Esophagus squamous epithelium (tissue), 5 donors: ENCODE measurements at regions not wholly inside any gene's neighbourhood (a gene's known extent, or its start where the extent isn't known, plus 50 kb on each side); places are given as distances from the start of the nearest gene placed in this dataset.
"Not testable (repeated sequence)": the region's sequence is repeated elsewhere in the genome, so short reads cannot be mapped to it uniquely, and the experiment has no call there.

Source experiments
- DNase-seq: peaks from one replicate; lab custom pipeline; 2025; lab: John Stamatoyannopoulos, UW
- H3K27ac ChIP-seq, 4 donors: fragments of 200-600 bp; sonication (generic); one replicate each; pipeline ENCODE4 v1.5.1; 2016 to 2019; ENCODE audit warnings: mild to moderate bottlenecking in 1 of 4
- H3K27me3 ChIP-seq, 4 donors: fragments of 200-600 bp; sonication (generic); 1 replicate in 3 of 4; 2 replicates in 1 of 4; pipeline versions ENCODE4 v1.5.1 to v1.6.0; 2017 to 2021; ENCODE audit warnings: antibody characterized with exemption in 1 of 4
- H3K36me3 ChIP-seq, 3 donors: fragments of 200-600 bp; sonication (generic); one replicate each; pipeline ENCODE4 v1.5.1; 2016 to 2019
- H3K4me1 ChIP-seq, 3 donors: fragments of 200-600 bp; sonication (generic); one replicate each; pipeline ENCODE4 v1.5.1; 2017 to 2019
- H3K4me3 ChIP-seq, 4 donors: fragments of 200-600 bp; sonication (generic); 1 replicate in 3 of 4; 2 replicates in 1 of 4; pipeline ENCODE4 v1.5.1; 2016 to 2019; ENCODE audit warnings: mild to moderate bottlenecking in 2 of 4, moderate library complexity in 1 of 4
- H3K9me3 ChIP-seq, 3 donors: fragments of 200-600 bp; sonication (generic); one replicate each; pipeline ENCODE4 v1.5.1; 2016 to 2019
- POLR2A ChIP-seq, 4 donors: fragments of 450-650 bp; IDR thresholded peaks; one replicate each; pipeline ENCODE4 v1.6.1; 2017; ENCODE audit warnings: antibody characterized with exemption in 4 of 4, mild to moderate bottlenecking in 4 of 4, moderate library complexity in 3 of 4
- WGBS, 2 donors: methylation state at CpG; one replicate each; pipeline ENCODE4 v1.1.5; 2018; 5-methylcytosine and 5-hydroxymethylcytosine counted together
- intact Hi-C: fragments of 100-400 bp; cut with DNase I; formaldehyde crosslinking; loops from one replicate; pipeline ENCODE4 v1.15.0; 2022
- small RNA-seq, 4 donors: library from RNA; depleted of rRNA; stranded (forward); fragments of <200 nt; gene quantifications; one replicate each; pipeline ENCODE3, GENCODE V24; 2016
- TF ChIP-seq, protein P1 (sequence below), 6 experiments: fragments of 450-650 bp in 4 of 6; fragments of 200-600 bp in 2 of 6; sonication (generic) in 2 of 6; IDR thresholded peaks; one replicate each; pipeline ENCODE4 v1.5.1; 2016 to 2019; ENCODE audit warnings: antibody characterized with exemption in 6 of 6, mild to moderate bottlenecking in 4 of 6, moderate library complexity in 4 of 6
- donor health status: DM: yes; HTN: yes; CAD: no.

DNA sequence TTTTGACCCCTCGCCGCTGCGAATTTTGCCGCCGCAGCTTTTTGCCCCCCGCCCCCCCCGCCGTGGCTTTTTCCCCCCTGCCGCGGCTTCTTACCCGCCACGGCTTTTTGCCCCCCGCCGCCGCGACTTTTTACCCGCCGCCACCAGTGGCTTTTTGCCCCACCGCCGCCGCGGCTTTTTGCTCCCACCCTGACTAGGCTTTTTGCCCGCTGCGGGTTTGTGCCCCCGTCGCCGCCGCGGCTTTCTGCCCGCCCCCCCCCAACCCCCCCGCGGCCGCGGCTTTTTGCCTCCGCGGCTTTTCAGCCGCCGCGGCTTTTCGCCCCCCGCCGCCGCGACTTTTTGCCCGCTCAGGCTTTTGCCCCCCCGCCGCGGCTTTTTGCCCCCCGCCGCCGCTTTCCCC lies 598.1 kb downstream of the GOLGA6L6 start:
- DNase-seq: no peak
- no peak overlapping the region for H3K4me3 ChIP-seq

DNA sequence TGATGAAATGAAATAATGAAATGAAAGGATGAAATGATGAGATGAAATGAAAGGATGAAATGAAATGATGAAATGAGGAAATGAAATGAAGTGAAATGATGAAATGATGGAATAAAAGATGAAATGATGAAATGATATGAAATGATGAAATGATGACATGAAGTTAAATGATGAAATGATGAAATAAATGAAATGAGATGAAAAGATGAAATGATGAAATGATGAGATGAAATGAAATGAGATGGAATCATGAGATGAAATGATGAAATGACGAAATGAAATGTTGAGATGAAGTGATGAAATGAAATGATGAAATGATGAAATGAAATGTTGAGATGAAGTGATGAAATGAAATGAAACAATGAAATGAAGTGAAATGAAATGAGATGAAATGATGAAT lies 638.3 kb downstream of the GOLGA6L6 start:
- intact Hi-C loops: not testable (repeated sequence)
- WGBS, 2 donors: 52 to 59% methylated on average over 1 of the region's 1 CpG

More for the DNA sequence above, 598.1 kb downstream of the GOLGA6L6 start:
- TF ChIP-seq, protein P1, sequence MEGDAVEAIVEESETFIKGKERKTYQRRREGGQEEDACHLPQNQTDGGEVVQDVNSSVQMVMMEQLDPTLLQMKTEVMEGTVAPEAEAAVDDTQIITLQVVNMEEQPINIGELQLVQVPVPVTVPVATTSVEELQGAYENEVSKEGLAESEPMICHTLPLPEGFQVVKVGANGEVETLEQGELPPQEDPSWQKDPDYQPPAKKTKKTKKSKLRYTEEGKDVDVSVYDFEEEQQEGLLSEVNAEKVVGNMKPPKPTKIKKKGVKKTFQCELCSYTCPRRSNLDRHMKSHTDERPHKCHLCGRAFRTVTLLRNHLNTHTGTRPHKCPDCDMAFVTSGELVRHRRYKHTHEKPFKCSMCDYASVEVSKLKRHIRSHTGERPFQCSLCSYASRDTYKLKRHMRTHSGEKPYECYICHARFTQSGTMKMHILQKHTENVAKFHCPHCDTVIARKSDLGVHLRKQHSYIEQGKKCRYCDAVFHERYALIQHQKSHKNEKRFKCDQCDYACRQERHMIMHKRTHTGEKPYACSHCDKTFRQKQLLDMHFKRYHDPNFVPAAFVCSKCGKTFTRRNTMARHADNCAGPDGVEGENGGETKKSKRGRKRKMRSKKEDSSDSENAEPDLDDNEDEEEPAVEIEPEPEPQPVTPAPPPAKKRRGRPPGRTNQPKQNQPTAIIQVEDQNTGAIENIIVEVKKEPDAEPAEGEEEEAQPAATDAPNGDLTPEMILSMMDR (IDR thresholded peaks at IDR 0.05): no peak
- no peak for TF ChIP-seq POLR2A (IDR thresholded peaks at IDR 0.05)
- Histone ChIP-seq H3K27ac (no peak overlapping the region), H3K4me1 (no peaks in the 10 kb centered on the region), H3K36me3 (no peaks in the 10 kb centered on the region), H3K27me3 (peaks cover 0 to 31% (median 0%) of the 10 kb centered on the region in 4 donors), H3K9me3 (peaks cover 0 to 11% (median 7%) of the 10 kb centered on the region in 3 donors)
- 56 to 59% methylated on average over 4 to 36 of the region's 51 CpGs for whole genome bisulfite sequencing, 2 donors
- intact Hi-C loops: no loop called here

DNA sequence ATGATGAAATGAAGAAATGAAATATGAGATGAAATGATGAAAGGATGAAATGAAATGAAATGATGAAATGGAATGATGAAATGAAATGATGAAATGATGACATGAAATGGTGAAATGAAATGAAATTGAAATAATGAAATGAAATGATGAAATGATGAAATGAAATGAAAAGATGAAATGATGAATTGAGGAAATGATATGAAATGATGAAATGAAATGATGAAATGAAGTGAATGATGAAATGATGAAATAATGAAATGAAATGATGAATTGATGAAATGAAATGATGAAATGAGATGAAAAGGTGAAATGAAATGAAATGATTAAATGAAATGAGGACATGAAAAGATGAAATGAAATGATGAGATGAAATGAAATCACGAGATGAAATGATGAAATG lies 639.2 kb downstream of the GOLGA6L6 start:
- DNase-seq, H3K4me3 ChIP-seq, H3K27ac ChIP-seq, intact Hi-C loops, H3K4me1 ChIP-seq, H3K27me3 ChIP-seq, H3K36me3 ChIP-seq: not testable (repeated sequence)
- 50 to 63% methylated on average over 1 of the region's 1 CpG for WGBS, 2 donors
- peaks cover 0 to 15% (median 11%) of the 10 kb centered on the region in 3 donors for H3K9me3 ChIP-seq

More for the DNA sequence above, 638.3 kb downstream of the GOLGA6L6 start:
- not testable (repeated sequence) for H3K36me3 ChIP-seq, DNase-seq, H3K4me1 ChIP-seq, H3K27ac ChIP-seq, H3K27me3 ChIP-seq, H3K4me3 ChIP-seq
- peaks cover 0 to 15% (median 11%) of the 10 kb centered on the region in 3 donors for H3K9me3 ChIP-seq

DNA sequence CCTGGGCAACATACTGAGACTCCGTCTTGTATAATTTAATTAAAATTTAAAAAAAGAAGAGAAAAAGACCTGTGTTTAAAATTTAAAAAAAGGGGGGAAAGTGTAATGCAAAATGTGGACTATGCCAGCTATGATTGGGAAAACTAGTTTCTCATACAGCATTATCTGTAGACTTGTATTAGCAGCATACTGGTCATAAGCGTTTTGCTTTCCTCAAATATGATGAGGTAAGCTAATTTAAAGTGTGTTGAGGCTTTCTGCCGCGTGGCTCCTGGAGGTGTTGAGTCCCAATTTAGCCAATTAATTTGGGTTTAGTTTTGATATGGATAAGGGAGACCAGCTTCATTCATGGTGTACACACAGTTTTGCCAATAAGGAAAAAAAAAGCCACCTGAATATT lies 640.2 kb downstream of the GOLGA6L6 start:
- DNase-seq, H3K4me3 ChIP-seq, H3K4me1 ChIP-seq, H3K36me3 ChIP-seq, H3K27ac ChIP-seq, H3K27me3 ChIP-seq, intact Hi-C loops: not testable (repeated sequence)
- WGBS, 2 donors: 47 to 83% methylated on average over 3 to 4 of the region's 4 CpGs
- H3K9me3 ChIP-seq: peaks cover 0 to 15% (median 11%) of the 10 kb centered on the region in 3 donors

DNA sequence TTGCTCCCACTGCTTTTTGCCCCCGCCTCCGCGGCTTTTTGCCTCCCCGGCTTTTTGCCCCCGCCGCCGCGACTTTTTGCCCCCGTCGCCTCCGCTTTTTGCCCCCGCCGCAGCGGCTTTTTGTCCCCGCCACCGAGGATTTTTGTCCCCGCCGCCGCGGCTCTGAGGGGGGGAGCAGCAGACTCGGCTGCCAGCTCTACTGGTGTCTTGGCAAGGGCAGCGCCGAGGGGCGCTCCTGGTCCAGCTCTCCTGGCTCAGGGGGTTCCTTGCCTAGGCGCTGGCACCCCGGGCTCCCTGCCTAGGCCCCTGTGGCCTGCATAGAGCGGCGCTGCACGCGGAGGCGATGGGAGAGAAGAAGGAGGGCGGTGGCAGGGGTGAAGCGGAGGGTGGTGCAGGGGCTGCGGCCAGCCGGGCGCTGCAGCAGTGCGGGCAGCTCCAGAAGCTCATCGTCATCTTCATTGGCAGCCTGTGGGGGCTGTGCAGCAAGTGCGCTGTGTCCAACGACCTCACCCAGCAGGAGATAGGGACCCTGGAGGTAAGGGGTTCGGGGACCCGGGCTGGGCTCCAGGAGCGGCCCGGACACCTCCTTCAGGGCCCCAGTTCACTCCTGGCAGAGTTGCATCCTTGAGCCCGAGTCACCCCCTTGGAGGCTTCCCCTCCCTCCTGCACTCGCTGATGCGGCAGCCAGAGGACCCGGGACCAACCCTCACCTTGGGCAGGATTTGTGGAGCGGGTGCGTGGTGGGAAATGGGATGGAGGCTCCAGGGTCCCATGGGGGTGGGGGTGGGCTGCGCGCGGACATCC lies 642.4 kb downstream of the GOLGA6L6 start:
- 59 to 84% methylated on average over 5 to 14 of the region's 53 CpGs for WGBS, 2 donors
- intact Hi-C loops: no loop called here
- Histone ChIP-seq H3K9me3 (peaks cover 0 to 15% (median 11%) of the 10 kb centered on the region in 3 donors), H3K4me3 (no peak overlapping the region), H3K27me3 (no peaks in the 10 kb centered on the region), H3K36me3 (no peaks in the 10 kb centered on the region), H3K27ac (no peak overlapping the region), H3K4me1 (no peaks in the 10 kb centered on the region)
- DNase-seq: no peak
- no peak for TF ChIP-seq POLR2A (IDR thresholded peaks at IDR 0.05)
- TF ChIP-seq, protein P1 (IDR thresholded peaks at IDR 0.05): no peak

DNA sequence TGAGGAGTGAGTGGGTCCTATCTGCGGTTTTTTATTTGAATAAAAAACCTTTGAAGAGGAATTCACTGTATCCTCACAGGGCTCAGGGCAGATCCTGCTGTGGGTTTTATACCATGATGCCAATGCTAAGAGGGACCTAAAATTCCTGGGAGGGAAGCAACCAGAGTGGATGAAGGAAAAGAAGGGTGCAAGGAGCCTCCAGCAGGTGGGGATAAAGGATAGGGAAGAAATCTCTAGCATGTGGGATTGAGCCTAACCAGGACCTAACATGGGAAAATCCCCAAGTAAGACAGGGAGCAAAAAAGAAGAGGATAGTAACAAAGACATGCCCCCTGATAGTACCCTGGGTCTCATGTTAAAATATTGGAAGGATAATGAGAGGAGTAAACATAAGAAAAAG lies 652.8 kb downstream of the GOLGA6L6 start:
- WGBS, 2 donors: 21 to 83% methylated on average over 1 of the region's 1 CpG

DNA sequence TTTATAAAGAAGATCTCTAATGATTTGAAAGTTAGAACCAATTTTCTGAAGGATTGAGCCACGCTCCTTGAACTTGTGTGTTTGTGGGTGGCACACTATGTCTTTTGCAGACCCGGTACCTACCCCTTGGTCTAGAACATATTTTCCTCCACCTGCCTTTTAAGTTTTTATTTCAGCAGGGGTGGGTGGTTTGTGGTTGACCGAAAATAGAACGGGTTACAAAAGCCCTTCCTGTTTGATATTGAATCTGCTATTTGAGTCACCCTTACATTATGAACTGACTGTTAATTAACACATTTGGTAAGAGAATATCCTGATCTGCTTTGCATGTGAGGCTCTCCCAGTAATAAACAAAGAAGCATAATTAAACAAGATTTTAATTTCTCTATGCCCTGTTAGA lies 697.5 kb downstream of the GOLGA6L6 start:
- intact Hi-C loops, DNase-seq: not testable (repeated sequence)
- whole genome bisulfite sequencing, 2 donors: 72 to 86% methylated on average over 4 of the region's 4 CpGs

More for the DNA sequence above, 652.8 kb downstream of the GOLGA6L6 start:
- DNase-seq, H3K27ac ChIP-seq, intact Hi-C loops, H3K4me1 ChIP-seq, H3K36me3 ChIP-seq, H3K4me3 ChIP-seq, H3K9me3 ChIP-seq, H3K27me3 ChIP-seq: not testable (repeated sequence)

More for the DNA sequence above, 697.5 kb downstream of the GOLGA6L6 start:
- not testable (repeated sequence) for H3K4me1 ChIP-seq, H3K4me3 ChIP-seq, H3K27ac ChIP-seq, H3K27me3 ChIP-seq, H3K36me3 ChIP-seq
- H3K9me3 ChIP-seq: peaks cover 0 to 22% (median 0%) of the 10 kb centered on the region in 3 donors

Small RNA genes in the stretch of these regions (small RNA-seq; reads per million reads assigned to genes)
- 0 reads per million in 4 donors for gene AC138701.2
- gene IGHD1OR15-1A: 0 reads per million in 4 donors
- 0 reads per million in 4 donors for gene IGHD2OR15-2A
- 0 reads per million in 4 donors for gene IGHD3OR15-3A
- gene IGHD4OR15-4A: 0 reads per million in 4 donors
- gene IGHD5OR15-5A: 0 reads per million in 4 donors
- gene RN7SL584P: 0 reads per million in 4 donors
- 0 reads per million in 4 donors for gene RNU6-978P
